Amniotic stem cell (primary cell): ENCODE measurements at regions not wholly inside any gene's neighbourhood (a gene's known extent, or its start where the extent isn't known, plus 50 kb on each side); places are given as distances from the start of the nearest gene placed in this dataset.

Source experiments
- DNase-seq: peaks from one replicate; lab custom pipeline; 2025; lab: John Stamatoyannopoulos, UW

- no peak for DNase-seq
Observed at GRCh38 chr6:56863366-56863765, 91.5 kb upstream of the BEND6 start.

- no peak for DNase-seq
Observed at GRCh38 chr6:56862415-56863175, 92.3 kb upstream of the BEND6 start.

GRCh38 chr6:56860475-56860874 is 94.4 kb upstream of the BEND6 start:
- no peak for DNase-seq

- no peak for DNase-seq
Observed at GRCh38 chr6:56856036-56856580, 98.8 kb upstream of the BEND6 start.

- no peak for DNase-seq
Observed at GRCh38 chr6:56854086-56854485, 100.8 kb upstream of the BEND6 start.

- no peak for DNase-seq
Observed at GRCh38 chr6:56853541-56853940, 101.4 kb upstream of the BEND6 start.

GRCh38 chr6:56852260-56853010 is 102.5 kb upstream of the BEND6 start:
- DNase-seq = no peak

GRCh38 chr6:56851541-56852259 is 103.2 kb upstream of the BEND6 start:
- peak; percentile 85 for DNase-seq

- DNase-seq = no peak
Observed at GRCh38 chr6:56851074-56851473, 103.8 kb upstream of the BEND6 start.

GRCh38 chr6:56850626-56851025 is 104.3 kb upstream of the BEND6 start:
- no peak for DNase-seq

- peak; percentile 38 for DNase-seq
Observed at GRCh38 chr6:56849896-56850295, 105.0 kb upstream of the BEND6 start.

GRCh38 chr6:56848105-56848504 is 106.8 kb upstream of the BEND6 start:
- DNase-seq = no peak

GRCh38 chr6:56845032-56845431 is 109.9 kb upstream of the BEND6 start:
- DNase-seq = no peak

GRCh38 chr6:56843476-56844349 is 111.2 kb upstream of the BEND6 start:
- DNase-seq = peak; percentile 25

GRCh38 chr6:56842686-56843475 is 112.0 kb upstream of the BEND6 start:
- DNase-seq = no peak

GRCh38 chr6:56841751-56842150 is 113.2 kb upstream of the BEND6 start:
- no peak for DNase-seq

- no peak for DNase-seq
Observed at GRCh38 chr6:56841381-56841749, 113.5 kb upstream of the BEND6 start.

GRCh38 chr6:56840467-56841380 is 114.2 kb upstream of the BEND6 start:
- peak; percentile 26 for DNase-seq

GRCh38 chr6:56839533-56840183 is 115.2 kb upstream of the BEND6 start:
- no peak for DNase-seq
